ENCODE measurements at regions not wholly inside any gene's neighbourhood (a gene's known extent, or its start where the extent isn't known, plus 50 kb on each side); places are given as distances from the start of the nearest gene placed in this dataset.
A peak's percentile ranks its signal among the peaks of the same experiment; 100 is the strongest.
"Not testable (repeated sequence)": the region's sequence is repeated elsewhere in the genome, so short reads cannot be mapped to it uniquely, and the experiment has no call there.

DNA sequence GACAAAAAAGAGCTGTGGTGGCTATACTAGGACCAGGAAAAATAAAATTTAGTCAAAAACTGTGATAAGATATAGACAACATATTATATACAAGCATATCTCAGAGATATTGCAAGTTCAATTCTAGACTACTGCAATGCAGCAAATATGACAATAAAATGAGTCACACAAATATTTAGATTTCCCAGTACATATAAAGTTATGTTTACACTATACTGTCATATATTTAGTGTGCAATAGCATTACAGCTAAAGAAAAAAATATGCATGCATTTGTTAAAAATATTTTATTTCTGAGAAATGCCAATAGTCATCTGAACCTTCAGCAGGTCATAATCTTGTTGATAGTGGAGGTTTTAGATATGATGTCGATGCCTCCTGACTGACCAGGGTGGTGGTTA, 72.1 kb downstream of the AKR1C4 start:
- no peak for DNase-seq

GRCh38 chr10:5269791-5270190, 73.2 kb downstream of the AKR1C4 start:
- DNase-seq = no peak

- DNase-seq = no peak
These were observed 74.9 kb downstream of the AKR1C4 start for GRCh38 chr10:5271526-5271925.

GRCh38 chr10:5272065-5272803, 75.6 kb downstream of the AKR1C4 start:
- no peak for DNase-seq

DNA sequence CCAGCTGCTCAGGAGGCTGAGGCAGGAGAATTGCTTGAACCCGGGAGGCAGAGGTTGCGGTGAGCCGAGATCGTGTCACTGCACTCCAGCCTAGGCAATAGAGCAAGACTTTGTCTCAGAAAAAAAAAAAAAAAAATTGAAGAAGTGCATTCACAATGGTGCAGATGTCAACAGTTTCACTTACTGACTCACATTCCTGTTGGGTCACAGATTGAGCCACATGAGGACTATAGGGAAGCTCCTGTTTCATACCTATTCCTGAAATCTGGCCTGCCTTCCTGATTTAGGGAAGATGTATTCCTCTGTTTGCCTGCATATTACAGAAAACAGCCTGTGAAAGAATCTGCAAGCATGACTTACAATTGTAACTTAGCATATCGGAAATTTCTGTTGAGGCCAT, 78.2 kb downstream of the AKR1C4 start:
- no peak for DNase-seq

GRCh38 chr10:5281356-5281755, 83.4 kb upstream of the UCN3 start:
- no peak for DNase-seq

DNA sequence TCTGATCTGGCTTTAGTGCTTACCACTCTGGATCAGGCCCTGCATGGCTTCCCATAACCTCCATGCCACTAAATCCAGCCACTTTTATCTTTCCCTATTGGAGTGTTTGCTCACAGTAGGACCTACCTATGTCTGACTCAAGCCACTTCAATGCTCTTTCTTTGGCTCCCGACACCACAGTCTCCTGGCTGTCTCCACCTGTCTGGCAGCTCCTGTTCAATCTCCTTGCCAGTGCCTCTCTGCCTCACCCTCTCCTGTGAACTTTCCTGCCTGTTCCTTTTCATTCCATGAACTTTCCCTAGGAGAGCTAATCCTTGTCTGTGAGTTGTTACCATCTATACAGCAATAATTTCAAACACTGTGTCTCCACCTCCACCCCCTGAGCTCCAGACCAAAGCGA, 82.6 kb upstream of the UCN3 start:
- no peak for DNase-seq

DNA sequence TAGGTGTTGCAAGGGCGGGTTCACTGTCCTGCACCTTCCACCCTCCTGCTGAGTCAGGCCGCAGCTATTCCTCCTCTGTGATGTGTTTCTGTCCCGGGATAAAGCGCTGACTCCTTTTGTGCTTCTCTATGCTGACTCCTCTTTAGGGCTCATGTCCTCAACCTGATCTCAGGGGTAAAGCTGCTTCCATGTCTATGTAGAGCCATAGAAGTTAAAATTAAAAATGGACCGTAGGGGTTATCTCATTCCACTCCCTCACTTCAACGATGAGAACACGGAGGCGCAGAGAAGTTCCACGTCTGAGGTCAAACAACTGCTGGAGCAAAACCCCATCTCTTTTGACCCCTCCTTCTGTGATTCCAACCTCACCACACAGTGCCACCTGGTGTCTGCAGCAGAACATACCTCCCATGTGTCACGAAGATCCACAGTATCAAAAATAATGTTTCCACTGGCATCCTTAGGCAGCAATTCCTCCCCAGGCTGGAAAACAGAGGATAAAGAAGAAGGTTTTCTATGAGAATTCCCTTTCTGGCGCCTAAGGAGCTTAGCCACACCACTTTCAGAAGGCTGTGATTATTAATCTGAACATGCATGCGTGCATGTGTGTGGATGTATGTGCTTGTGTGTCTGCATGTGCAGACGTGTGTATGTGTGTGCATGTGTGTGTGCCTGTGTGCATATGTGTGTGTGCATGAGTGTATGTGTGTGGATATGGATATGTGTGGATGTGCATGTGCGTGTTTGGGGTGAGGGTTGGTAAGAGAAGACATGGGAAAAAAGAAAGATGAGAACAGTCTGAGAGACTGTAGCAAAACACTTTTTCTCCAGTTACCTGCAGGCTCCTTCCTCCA, 81.2 kb upstream of the UCN3 start:
- DNase-seq = peak; percentile 38

DNA sequence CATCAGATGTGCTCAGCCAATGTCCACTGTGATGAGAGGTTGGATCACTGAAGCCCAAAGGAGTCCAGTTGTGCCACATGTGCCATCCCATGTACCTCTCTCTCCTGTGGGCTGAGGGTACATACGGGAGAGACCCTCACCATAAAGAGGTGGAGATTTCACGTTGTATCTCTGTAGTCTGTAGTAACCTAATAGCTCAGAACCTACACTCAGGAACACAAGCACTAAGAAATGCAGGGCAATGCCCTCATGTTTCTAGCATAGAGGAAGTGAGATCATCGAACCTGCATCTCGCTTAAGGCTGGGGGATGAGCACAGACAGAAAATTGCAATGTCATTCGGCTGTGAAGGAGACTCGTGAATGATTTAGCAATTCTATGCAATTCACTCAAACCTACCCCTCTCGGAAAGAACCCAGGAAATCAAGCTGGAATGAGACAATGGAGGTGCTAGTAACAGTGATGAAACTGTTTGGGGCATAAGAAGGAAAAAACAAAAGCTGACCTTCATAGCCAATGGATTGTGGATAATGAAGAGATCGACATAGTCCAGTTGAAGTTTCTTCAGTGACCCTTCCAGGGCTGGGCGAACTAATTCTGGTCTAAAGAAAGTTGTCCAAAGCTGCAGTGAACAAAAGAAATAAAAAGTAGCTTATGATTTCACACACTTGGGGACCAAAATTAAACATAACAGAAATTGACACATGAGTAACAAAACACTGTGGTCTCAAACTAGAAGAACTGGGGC, 80.3 kb upstream of the UCN3 start:
- no peak for DNase-seq

GRCh38 chr10:5285186-5285585, 79.6 kb upstream of the UCN3 start:
- DNase-seq = no peak

GRCh38 chr10:5288359-5288758, 76.4 kb upstream of the UCN3 start:
- no peak for DNase-seq

DNA sequence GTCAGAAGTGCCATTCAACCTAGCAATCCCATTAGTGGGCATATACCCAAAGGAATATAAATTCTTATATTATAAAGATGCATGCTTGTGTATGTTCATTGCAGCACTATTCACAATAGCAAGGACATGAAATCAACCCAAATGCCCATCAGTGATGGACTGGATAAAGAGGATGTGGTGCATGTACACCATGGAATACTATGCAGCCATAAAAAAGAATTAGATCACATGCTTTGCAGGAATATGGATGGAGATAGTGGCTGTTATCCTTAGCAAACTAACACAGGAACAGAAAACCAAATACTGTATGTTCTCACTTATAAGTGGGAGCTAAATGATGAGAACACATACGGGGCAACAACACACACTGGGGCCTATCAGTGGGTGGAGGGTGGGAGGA, 75.5 kb upstream of the UCN3 start:
- not testable (repeated sequence) for DNase-seq

GRCh38 chr10:5291501-5292195, 73.1 kb upstream of the UCN3 start:
- peak; percentile 52 for DNase-seq

DNA sequence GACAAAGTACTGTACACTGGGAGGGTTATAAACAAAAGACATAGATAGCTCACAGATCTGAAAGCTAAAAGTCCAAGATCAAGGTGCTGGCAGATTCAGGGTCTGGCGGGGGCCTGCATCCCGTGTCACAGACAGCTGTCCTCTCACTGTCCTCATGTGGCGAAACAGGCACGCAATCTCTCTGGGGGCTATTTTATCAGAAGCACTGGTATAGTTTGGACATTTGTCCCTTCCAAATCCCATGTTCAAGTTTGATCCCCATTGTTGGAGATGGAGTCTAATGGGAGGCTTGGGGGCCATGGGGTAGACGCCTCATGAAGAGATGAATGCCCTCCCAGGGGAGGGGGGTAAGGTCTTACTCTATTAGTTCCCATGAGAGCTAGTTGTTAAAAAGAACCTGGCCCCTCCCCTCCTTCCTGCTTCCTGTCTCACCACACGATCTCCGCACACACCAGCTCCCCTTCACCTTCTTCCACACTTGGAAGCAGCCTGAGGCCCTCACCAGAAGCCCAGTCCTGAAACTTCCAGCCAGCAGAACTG, 72.5 kb upstream of the UCN3 start:
- peak; percentile 17 for DNase-seq

DNA sequence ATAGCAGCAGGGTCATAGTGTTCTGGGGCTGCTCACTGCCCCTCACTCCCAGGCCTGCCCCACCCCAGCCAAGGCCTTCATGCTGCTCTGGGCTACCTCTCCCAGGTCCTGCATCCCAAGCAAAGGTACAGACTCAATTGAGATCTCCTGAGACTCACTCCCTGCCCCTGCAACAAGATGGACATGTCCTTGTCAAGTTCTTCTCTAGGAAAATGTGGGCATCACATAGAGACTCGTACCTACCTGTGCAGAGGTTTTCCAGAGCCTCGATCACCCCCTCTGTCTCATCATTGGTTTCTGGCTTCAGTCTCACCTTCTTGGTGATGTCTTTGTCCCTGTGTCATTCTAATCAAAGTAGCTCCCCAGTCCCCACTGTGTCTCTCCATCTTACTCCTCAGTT, 71.8 kb upstream of the UCN3 start:
- DNase-seq = not testable (repeated sequence)

GRCh38 chr10:5293691-5294550, 70.8 kb upstream of the UCN3 start:
- peak; percentile 58 for DNase-seq

- DNase-seq = no peak
These were observed 67.3 kb upstream of the UCN3 start for GRCh38 chr10:5297466-5297865.

GRCh38 chr10:5297996-5298395, 66.8 kb upstream of the UCN3 start:
- no peak for DNase-seq

DNA sequence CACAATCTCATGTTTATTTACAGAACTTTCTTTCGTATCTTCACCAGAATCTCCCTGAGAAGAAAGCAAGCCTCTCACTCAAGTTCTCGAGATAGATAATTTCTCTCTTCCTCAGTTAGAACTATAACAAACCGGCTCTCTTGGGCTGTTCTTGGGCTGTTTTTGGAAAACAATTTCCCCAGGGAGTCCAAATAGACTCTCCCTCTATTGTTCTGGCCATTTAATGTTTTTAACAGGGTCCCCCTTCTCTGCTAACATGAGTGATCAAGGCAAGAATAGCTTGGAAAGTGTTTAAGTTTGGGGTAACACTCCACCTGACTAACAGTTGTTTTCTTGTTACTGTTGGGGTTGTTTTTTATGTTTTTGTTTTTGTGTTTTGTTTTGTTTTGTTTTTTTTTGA, 64.8 kb upstream of the UCN3 start:
- no peak for DNase-seq

- DNase-seq = no peak
These were observed 61.3 kb upstream of the UCN3 start for GRCh38 chr10:5303504-5303903.

GRCh38 chr10:5305374-5305773, 59.4 kb upstream of the UCN3 start:
- DNase-seq = no peak

GRCh38 chr10:5310914-5311313, 53.9 kb upstream of the UCN3 start:
- no peak for DNase-seq
